GM20000 (cell line): ENCODE measurements at regions not wholly inside any gene's neighbourhood (a gene's known extent, or its start where the extent isn't known, plus 50 kb on each side); places are given as distances from the start of the nearest gene placed in this dataset.
A peak's percentile ranks its signal among the peaks of the same experiment; 100 is the strongest.
"Not testable (repeated sequence)": the region's sequence is repeated elsewhere in the genome, so short reads cannot be mapped to it uniquely, and the experiment has no call there.

ENCODE experiments used
- DNase-seq: peaks from one replicate; pipeline ENCODE4 v3.0.0; 2012; ENCODE audit warnings: low spot score
- CTCF ChIP-seq: IDR thresholded peaks from 2 replicates; pipeline ENCODE4 v1.5.1; 2012; ENCODE audit warnings: mild to moderate bottlenecking, control low read depth; ENCODE audit errors: extremely low read depth, missing control alignments

- no peak for TF ChIP-seq CTCF
- DNase-seq: no peak
These were observed 53.2 kb upstream of the SH3BP4 start for GRCh38 chr2:234898534-234899053.

DNA sequence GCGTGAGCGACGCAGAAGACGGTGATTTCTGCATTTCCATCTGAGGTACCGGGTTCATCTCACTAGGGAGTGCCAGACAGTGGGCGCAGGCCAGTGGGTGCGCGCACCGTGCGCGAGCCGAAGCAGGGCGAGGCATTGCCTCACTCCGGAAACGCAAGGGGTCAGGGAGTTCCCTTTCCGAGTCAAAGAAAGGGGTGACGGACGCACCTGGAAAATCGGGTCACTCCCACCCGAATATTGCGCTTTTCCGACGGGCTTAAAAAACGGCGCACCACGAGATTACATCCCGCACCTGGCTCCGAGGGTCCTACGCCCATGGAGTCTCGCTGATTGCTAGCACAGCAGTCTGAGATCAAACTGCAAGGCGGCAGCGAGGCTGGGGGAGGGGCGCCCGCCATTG lies 63.4 kb upstream of the SH3BP4 start:
- not testable (repeated sequence) for DNase-seq

- TF ChIP-seq CTCF: no peak
- DNase-seq: no peak
These were observed 64.6 kb upstream of the SH3BP4 start for GRCh38 chr2:234887195-234887594.

DNA sequence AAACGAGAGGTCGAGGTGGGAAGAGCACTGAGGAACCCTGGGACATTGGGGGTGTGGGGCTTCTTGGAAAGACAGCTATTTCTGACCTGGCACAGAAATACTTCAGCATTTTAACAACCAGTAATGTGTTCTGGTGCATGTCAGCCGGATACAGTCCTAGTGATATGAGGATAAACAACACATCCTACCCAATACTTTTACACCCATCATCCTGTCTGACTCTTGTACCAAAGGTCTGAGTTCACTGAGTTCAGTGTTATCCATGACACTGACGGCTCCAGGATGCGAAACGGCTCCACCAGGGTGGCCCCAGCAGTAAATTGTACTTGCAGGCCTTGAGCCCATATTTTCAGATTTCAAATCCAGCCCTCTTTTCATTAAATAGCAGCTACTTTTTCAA lies 65.9 kb upstream of the SH3BP4 start:
- TF ChIP-seq CTCF: no peak
- no peak for DNase-seq

- no peak for TF ChIP-seq CTCF
- no peak for DNase-seq
These were observed 66.7 kb upstream of the SH3BP4 start for GRCh38 chr2:234885118-234885517.

DNA sequence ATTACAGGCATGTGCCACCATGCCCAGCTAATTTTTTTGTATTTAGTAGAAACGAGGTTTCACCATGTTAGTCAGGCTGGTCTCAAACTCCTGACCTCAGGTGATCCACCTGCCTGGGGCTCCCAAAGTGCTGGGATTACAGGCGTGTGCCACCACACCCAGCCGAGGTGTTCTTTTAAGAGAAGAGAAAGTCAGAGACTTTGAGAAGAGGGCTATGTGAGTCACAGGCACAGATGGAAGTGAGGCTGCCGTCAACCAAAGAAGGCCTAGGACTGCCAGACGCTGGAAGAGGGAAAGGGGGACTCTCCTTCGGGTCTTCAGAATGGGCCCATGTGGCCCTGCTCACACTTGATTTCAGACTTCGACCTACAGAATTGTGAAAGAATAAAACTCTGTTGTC lies 67.2 kb upstream of the SH3BP4 start:
- DNase-seq: no peak
- TF ChIP-seq CTCF: no peak

- DNase-seq: peak; percentile 29
- no peak for TF ChIP-seq CTCF
These were observed 70.2 kb upstream of the SH3BP4 start for GRCh38 chr2:234881413-234882241.
